ENCODE measurements at regions not wholly inside any gene's neighbourhood (a gene's known extent, or its start where the extent isn't known, plus 50 kb on each side); places are given as distances from the start of the nearest gene placed in this dataset.

- 72% methylated on average over 14 of the region's 16 CpGs for WGBS (ENCODE audit: insufficient coverage)
- Histone ChIP-seq H2AFZ (ENCODE audit: insufficient read depth, low read depth, low read length, poor library complexity, severe bottlenecking) (no peak overlapping the region), H3K4me1 (ENCODE audit: control insufficient read depth in 1 of 2, insufficient read depth in 2 of 2, low read length in 2 of 2) (no peaks in the 10 kb centered on the region), H3K9me3 (replicated peaks in 1 of 2; ENCODE audit: control insufficient read depth in 1 of 2, insufficient read depth in 1 of 2, low read length in 2 of 2) (peaks cover 2 to 5% of the 10 kb centered on the region in 2 donors), H3K36me3 (replicated peaks in 1 of 2; ENCODE audit: control insufficient read depth in 1 of 2, insufficient read depth in 2 of 2, low read length in 2 of 2) (no peaks in the 10 kb centered on the region), H3K27me3 (ENCODE audit: control insufficient read depth in 2 of 2, insufficient read depth in 2 of 2, low read length in 2 of 2) (no peaks in the 10 kb centered on the region), H3K27ac (ENCODE audit: low read depth in 1 of 2, low read length in 2 of 2) (no peak overlapping the region), H3K4me2 (replicated peaks; ENCODE audit: extremely low read depth, low read length, poor library complexity, severe bottlenecking) (no peak overlapping the region), H3K79me2 (ENCODE audit: insufficient read depth, low read length) (no peaks in the 10 kb centered on the region), H3K9ac (ENCODE audit: insufficient read depth, low read length, poor library complexity, severe bottlenecking) (no peak overlapping the region), H3K4me3 (replicated peaks in 1 of 3; ENCODE audit: low read depth in 2 of 3, low read length in 3 of 3) (no peak overlapping the region), H4K20me1 (ENCODE audit: insufficient read depth, low read length) (no peaks in the 10 kb centered on the region)
- Mint-ChIP-seq H3K4me3 (no peak overlapping the region), H3K27me3 (ENCODE audit: low read depth in 3 of 3) (peaks cover 4 to 15% (median 5%) of the 10 kb centered on the region in 3 donors), H3K4me1 (no peaks in the 10 kb centered on the region), H3K36me3 (no peaks in the 10 kb centered on the region), H3K27ac (peak overlapping the region in 1 of 7 donors; percentile 66), H3K9me3 (peaks cover 0 to 13% (median 10%) of the 10 kb centered on the region in 7 donors)
- intact Hi-C loops (cut with micrococcal nuclease) = no loop called here
- TF ChIP-seq, protein P1, sequence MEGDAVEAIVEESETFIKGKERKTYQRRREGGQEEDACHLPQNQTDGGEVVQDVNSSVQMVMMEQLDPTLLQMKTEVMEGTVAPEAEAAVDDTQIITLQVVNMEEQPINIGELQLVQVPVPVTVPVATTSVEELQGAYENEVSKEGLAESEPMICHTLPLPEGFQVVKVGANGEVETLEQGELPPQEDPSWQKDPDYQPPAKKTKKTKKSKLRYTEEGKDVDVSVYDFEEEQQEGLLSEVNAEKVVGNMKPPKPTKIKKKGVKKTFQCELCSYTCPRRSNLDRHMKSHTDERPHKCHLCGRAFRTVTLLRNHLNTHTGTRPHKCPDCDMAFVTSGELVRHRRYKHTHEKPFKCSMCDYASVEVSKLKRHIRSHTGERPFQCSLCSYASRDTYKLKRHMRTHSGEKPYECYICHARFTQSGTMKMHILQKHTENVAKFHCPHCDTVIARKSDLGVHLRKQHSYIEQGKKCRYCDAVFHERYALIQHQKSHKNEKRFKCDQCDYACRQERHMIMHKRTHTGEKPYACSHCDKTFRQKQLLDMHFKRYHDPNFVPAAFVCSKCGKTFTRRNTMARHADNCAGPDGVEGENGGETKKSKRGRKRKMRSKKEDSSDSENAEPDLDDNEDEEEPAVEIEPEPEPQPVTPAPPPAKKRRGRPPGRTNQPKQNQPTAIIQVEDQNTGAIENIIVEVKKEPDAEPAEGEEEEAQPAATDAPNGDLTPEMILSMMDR (IDR thresholded peaks at IDR 0.05) = no peak
- DNase-seq = no peak
These were observed 209.4 kb upstream of the CIBAR2 start for GRCh38 chr16:85321509-85322271.

DNA sequence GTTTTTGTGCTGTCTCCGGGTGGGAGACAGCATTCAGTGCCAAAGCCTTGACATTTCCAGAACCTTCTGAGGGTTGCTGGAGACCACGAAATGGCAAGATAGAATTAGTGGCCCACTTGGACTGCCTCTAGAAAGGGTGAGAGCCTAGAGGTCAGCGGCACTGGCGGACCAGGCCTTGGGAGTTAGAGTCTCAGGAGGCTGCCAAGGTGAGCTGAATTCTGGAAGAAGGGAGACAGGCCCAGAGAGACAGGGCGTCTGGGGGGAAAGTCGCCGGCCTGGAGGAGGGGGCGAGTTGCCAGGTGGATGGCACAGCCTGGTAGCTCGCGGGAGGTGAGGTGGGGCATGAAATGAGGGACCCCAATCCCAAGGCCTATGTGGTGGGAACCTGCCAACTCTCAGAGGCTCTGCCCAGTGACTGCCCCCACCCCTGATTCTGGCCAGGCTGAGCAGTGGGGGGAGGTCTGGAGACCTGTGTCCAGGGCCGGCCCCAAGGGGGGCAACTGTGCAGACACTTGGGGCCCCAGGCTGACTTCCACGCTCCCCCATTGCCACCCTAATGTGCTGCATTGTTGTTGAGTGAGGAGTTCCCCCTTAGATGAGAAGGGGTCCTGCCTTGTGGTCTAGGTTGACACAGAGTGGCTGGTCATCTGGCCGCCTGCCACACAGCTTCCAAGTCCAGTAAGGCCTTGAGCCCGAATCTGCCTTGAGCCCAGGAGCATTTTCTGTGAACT, 211.1 kb upstream of the CIBAR2 start:
- Histone ChIP-seq H3K27ac (ENCODE audit: low read depth in 1 of 2, low read length in 2 of 2) (no peak overlapping the region), H3K4me3 (replicated peaks in 1 of 3; ENCODE audit: low read depth in 2 of 3, low read length in 3 of 3) (no peak overlapping the region), H3K4me2 (replicated peaks; ENCODE audit: extremely low read depth, low read length, poor library complexity, severe bottlenecking) (no peak overlapping the region), H3K79me2 (ENCODE audit: insufficient read depth, low read length) (no peaks in the 10 kb centered on the region), H2AFZ (ENCODE audit: insufficient read depth, low read depth, low read length, poor library complexity, severe bottlenecking) (no peak overlapping the region), H3K9ac (ENCODE audit: insufficient read depth, low read length, poor library complexity, severe bottlenecking) (no peak overlapping the region), H3K9me3 (replicated peaks in 1 of 2; ENCODE audit: control insufficient read depth in 1 of 2, insufficient read depth in 1 of 2, low read length in 2 of 2) (peaks cover 6 to 9% of the 10 kb centered on the region in 2 donors), H3K36me3 (replicated peaks in 1 of 2; ENCODE audit: control insufficient read depth in 1 of 2, insufficient read depth in 2 of 2, low read length in 2 of 2) (no peaks in the 10 kb centered on the region), H3K27me3 (ENCODE audit: control insufficient read depth in 2 of 2, insufficient read depth in 2 of 2, low read length in 2 of 2) (peaks cover 3 to 11% of the 10 kb centered on the region in 2 donors), H3K4me1 (ENCODE audit: control insufficient read depth in 1 of 2, insufficient read depth in 2 of 2, low read length in 2 of 2) (peaks cover 2 to 4% of the 10 kb centered on the region in 2 donors), H4K20me1 (ENCODE audit: insufficient read depth, low read length) (no peaks in the 10 kb centered on the region)
- DNase-seq = no peak
- intact Hi-C loops (cut with micrococcal nuclease) = no loop called here
- WGBS (ENCODE audit: insufficient coverage) = 90% methylated on average over 12 of the region's 14 CpGs
- TF ChIP-seq, protein P1 (IDR thresholded peaks at IDR 0.05) = no peak
- H3K4me3 Mint-ChIP-seq = no peak overlapping the region
- H3K9me3 Mint-ChIP-seq = peaks cover 0 to 20% (median 15%) of the 10 kb centered on the region in 7 donors
- H3K4me1 Mint-ChIP-seq = peaks cover 2% of the 10 kb centered on the region
- H3K27ac Mint-ChIP-seq = peak overlapping the region in 1 of 7 donors; percentile 11
- H3K27me3 Mint-ChIP-seq (ENCODE audit: low read depth in 3 of 3) = peaks cover 18 to 25% (median 21%) of the 10 kb centered on the region in 3 donors
- peaks cover 0 to 2% of the 10 kb centered on the region in 2 donors for H3K36me3 Mint-ChIP-seq

Data from CD14-positive monocyte (primary cell).